PC-9 (cell line): ENCODE measurements at regions not wholly inside any gene's neighbourhood (a gene's known extent, or its start where the extent isn't known, plus 50 kb on each side); places are given as distances from the start of the nearest gene placed in this dataset.
A peak's percentile ranks its signal among the peaks of the same experiment; 100 is the strongest.
"Not testable (repeated sequence)": the region's sequence is repeated elsewhere in the genome, so short reads cannot be mapped to it uniquely, and the experiment has no call there.

Experiments used
- BruUV-seq: library from RNA; stranded (reverse); fragments of 400-500 nt; replicated peaks from 2 replicates; lab custom pipeline; 2021; lab: Mats Ljungman, UMichigan
- CTCF ChIA-PET: fragments of 300-600 bp; sonication (Branson Sonifier 250); formaldehyde crosslinking; loops from one replicate; lab custom pipeline; 2022; ENCODE audit warnings: antibody characterized with exemption; lab: Charles Lee
- POLR2A ChIA-PET: fragments of 300-600 bp; sonication (Branson Sonifier 250); formaldehyde crosslinking; loops from one replicate; lab custom pipeline; 2022; ENCODE audit warnings: antibody characterized with exemption; ENCODE audit not compliant: unreplicated experiment; lab: Charles Lee
- DNase-seq, 2 experiments: peaks; one replicate each; pipeline versions ENCODE4 v3.0.0 to v3.0.0-alpha.2; 2015 to 2022; ENCODE audit warnings: mixed read lengths in 1 of 2
- H2AFZ ChIP-seq: fragments of 200-600 bp; sonication (generic); 2 replicates; pipeline ENCODE4 v1.8.1; 2017; ENCODE audit warnings: antibody characterized with exemption
- H3F3A ChIP-seq: fragments of 200-600 bp; sonication (generic); 2 replicates; pipeline ENCODE4 v1.8.1; 2017; ENCODE audit warnings: antibody characterized with exemption, mild to moderate bottlenecking, low read depth; ENCODE audit not compliant: insufficient read depth
- H3K27ac ChIP-seq: fragments of 200-600 bp; sonication (generic); 2 replicates; pipeline ENCODE4 v1.6.1; 2016; ENCODE audit warnings: mixed run types
- H3K27me3 ChIP-seq: fragments of 200-600 bp; sonication (generic); 2 replicates; pipeline ENCODE4 v1.6.1; 2016; ENCODE audit warnings: low read depth, mixed run types; ENCODE audit not compliant: insufficient read depth
- H3K36me3 ChIP-seq: fragments of 200-600 bp; sonication (generic); 2 replicates; pipeline ENCODE4 v1.6.1; 2016; ENCODE audit warnings: low read depth, mixed run types
- H3K4me1 ChIP-seq: fragments of 200-600 bp; sonication (generic); replicated peaks from 2 replicates; pipeline ENCODE4 v1.6.1; 2016; ENCODE audit warnings: mixed run types; ENCODE audit not compliant: insufficient read depth
- H3K4me2 ChIP-seq: fragments of 200-600 bp; sonication (generic); 2 replicates; pipeline ENCODE4 v1.6.1; 2017; ENCODE audit warnings: mixed run types
- H3K4me3 ChIP-seq: fragments of 200-600 bp; sonication (generic); 2 replicates; pipeline ENCODE4 v1.6.1; 2016; ENCODE audit warnings: mixed run types
- H3K79me2 ChIP-seq: fragments of 200-600 bp; sonication (generic); 2 replicates; pipeline ENCODE4 v1.6.1; 2017; ENCODE audit warnings: low read depth, mixed run types
- H3K9me2 ChIP-seq: fragments of 200-600 bp; sonication (generic); 2 replicates; pipeline ENCODE4 v1.8.1; 2017; ENCODE audit warnings: mild to moderate bottlenecking; ENCODE audit not compliant: insufficient read depth
- H3K9me3 ChIP-seq: fragments of 200-600 bp; sonication (generic); 2 replicates; pipeline ENCODE4 v1.8.1; 2016; ENCODE audit warnings: low read depth; ENCODE audit not compliant: insufficient read depth
- H4K20me1 ChIP-seq: fragments of 200-600 bp; sonication (generic); 2 replicates; pipeline ENCODE4 v1.8.1; 2017; ENCODE audit not compliant: insufficient read depth
- EZH2 ChIP-seq: fragments of 200-600 bp; sonication (generic); IDR thresholded peaks from 2 replicates; pipeline ENCODE4 v1.8.0; 2017; ENCODE audit warnings: antibody characterized with exemption, low read depth
- intact Hi-C: fragments of 100-400 bp; cut with micrococcal nuclease; formaldehyde crosslinking; loops from one replicate; pipeline ENCODE4 v1.10.0; 2022; ENCODE audit not compliant: unreplicated experiment
- TF ChIP-seq, protein P1 (sequence below): fragments of 200-600 bp; sonication (generic); conservative IDR thresholded peaks from 2 replicates; pipeline ENCODE4 v1.6.1; 2017; ENCODE audit warnings: mixed run types, antibody characterized with exemption, mild to moderate bottlenecking, moderate library complexity

- Histone ChIP-seq H3K4me3 (no peak overlapping the region), H4K20me1 (no peaks in the 10 kb centered on the region), H3K9me2 (no peaks in the 10 kb centered on the region), H3F3A (no peaks in the 10 kb centered on the region), H3K79me2 (no peaks in the 10 kb centered on the region), H2AFZ (no peak overlapping the region), H3K27me3 (no peaks in the 10 kb centered on the region), H3K4me1 (no peaks in the 10 kb centered on the region), H3K9me3 (peaks cover 5% of the 10 kb centered on the region; the same call in 1 of the 2 replicates), H3K36me3 (no peaks in the 10 kb centered on the region), H3K27ac (no peak overlapping the region), H3K4me2 (no peak overlapping the region)
- TF ChIP-seq EZH2: no peak
- TF ChIP-seq, protein P1, sequence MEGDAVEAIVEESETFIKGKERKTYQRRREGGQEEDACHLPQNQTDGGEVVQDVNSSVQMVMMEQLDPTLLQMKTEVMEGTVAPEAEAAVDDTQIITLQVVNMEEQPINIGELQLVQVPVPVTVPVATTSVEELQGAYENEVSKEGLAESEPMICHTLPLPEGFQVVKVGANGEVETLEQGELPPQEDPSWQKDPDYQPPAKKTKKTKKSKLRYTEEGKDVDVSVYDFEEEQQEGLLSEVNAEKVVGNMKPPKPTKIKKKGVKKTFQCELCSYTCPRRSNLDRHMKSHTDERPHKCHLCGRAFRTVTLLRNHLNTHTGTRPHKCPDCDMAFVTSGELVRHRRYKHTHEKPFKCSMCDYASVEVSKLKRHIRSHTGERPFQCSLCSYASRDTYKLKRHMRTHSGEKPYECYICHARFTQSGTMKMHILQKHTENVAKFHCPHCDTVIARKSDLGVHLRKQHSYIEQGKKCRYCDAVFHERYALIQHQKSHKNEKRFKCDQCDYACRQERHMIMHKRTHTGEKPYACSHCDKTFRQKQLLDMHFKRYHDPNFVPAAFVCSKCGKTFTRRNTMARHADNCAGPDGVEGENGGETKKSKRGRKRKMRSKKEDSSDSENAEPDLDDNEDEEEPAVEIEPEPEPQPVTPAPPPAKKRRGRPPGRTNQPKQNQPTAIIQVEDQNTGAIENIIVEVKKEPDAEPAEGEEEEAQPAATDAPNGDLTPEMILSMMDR: no peak
- ChIA-PET CTCF (no interaction called here), POLR2A (no interaction called here)
- intact Hi-C loops: no loop called here
- no TSS peak for BruUV-seq
- DNase-seq: no peak
These were observed 887.0 kb downstream of the NR2F1-AS1 start for GRCh38 chr5:92694067-92694466.

DNA sequence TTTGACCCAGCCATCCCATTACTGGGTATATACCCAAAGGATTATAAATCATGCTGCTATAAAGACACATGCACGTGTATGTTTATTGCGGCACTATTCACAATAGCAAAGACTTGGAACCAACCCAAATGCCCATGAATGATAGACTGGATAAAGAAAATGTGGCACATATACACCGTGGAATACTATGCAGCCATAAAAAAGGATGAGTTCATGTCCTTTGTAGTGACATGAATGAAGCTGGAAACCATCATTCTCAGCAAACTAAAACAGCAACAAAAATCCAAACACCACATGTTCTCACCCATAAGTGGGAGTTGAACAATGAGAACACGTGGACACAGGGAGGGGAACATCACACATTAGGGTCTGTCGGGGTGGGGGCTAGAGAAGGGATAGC is 889.1 kb downstream of the NR2F1-AS1 start:
- H2AFZ ChIP-seq, H3K79me2 ChIP-seq, H3K36me3 ChIP-seq, H3K27ac ChIP-seq, POLR2A ChIA-PET, H3K4me1 ChIP-seq, CTCF ChIA-PET, BruUV-seq, H3K4me2 ChIP-seq, H3K4me3 ChIP-seq, intact Hi-C loops, H3K9me3 ChIP-seq, DNase-seq, H3K9me2 ChIP-seq, H3F3A ChIP-seq, H3K27me3 ChIP-seq, H4K20me1 ChIP-seq: not testable (repeated sequence)

DNA sequence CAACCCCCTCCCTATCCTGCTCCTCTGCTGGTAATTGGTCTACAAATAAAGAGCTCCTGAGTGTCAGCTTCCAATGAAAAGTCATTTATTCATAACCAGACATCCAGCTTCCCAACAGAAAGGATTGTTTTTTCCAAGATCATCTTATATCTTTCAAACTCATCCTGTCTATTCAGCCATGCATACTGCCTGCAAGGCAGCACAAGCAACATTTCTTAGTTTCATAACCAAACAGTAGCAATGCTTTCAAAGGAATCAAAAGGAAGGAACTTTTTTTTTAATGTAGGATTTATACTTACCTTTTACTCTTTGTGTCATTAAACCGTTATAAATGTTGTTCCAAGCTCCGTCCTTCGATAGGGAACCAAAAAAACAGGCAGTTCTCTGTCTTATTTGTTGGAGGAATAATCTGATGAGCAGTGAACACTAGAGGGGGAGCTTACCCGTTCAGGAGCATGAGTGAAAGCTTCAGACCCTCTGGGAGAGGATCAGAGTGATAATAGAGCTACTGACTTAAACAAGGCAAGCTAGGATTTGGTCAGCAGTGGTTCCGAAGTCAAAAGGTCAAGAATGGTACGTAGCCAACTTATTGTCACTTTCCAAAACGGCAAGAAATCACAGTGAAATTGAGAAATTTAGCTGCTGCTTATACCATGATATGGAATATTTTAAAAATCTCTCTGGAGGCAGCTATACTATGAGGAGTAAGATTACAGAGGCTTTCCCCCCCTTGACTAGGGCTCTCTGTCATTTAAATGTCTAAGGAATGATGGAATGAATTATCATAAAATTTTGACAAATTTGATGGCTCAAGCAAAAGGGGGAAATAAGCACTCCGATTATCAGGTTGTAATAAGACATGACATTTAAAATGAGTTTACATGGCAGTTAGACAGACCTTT is 892.9 kb downstream of the NR2F1-AS1 start:
- H3K9me2 ChIP-seq: no peaks in the 10 kb centered on the region
- no peaks in the 10 kb centered on the region for H3K36me3 ChIP-seq
- no peak overlapping the region for H3K4me3 ChIP-seq
- no peaks in the 10 kb centered on the region for H3K4me1 ChIP-seq
- no peaks in the 10 kb centered on the region for H4K20me1 ChIP-seq
- peaks cover 5% of the 10 kb centered on the region; the same call in 1 of the 2 replicates for H3K9me3 ChIP-seq
- H3F3A ChIP-seq: no peaks in the 10 kb centered on the region
- intact Hi-C loops: no loop called here
- TF ChIP-seq, protein P1: 0 out of 2 replicates have a peak, but pooled peaks have one; percentile 24
- no peak for TF ChIP-seq EZH2
- POLR2A ChIA-PET: no interaction called here
- DNase-seq: no peak
- H3K79me2 ChIP-seq: no peaks in the 10 kb centered on the region
- CTCF ChIA-PET: no interaction called here
- BruUV-seq: no TSS peak
- no peak overlapping the region for H3K4me2 ChIP-seq
- no peak overlapping the region for H2AFZ ChIP-seq
- no peak overlapping the region for H3K27ac ChIP-seq
- H3K27me3 ChIP-seq: no peaks in the 10 kb centered on the region
